ENCODE measurements at regions not wholly inside any gene's neighbourhood (a gene's known extent, or its start where the extent isn't known, plus 50 kb on each side); places are given as distances from the start of the nearest gene placed in this dataset.

- no peak overlapping the region for H3K4me3 ChIP-seq (ENCODE audit: low read depth, low read length)
- no peak for DNase-seq (ENCODE audit: low read depth)
- TF ChIP-seq, protein P1, sequence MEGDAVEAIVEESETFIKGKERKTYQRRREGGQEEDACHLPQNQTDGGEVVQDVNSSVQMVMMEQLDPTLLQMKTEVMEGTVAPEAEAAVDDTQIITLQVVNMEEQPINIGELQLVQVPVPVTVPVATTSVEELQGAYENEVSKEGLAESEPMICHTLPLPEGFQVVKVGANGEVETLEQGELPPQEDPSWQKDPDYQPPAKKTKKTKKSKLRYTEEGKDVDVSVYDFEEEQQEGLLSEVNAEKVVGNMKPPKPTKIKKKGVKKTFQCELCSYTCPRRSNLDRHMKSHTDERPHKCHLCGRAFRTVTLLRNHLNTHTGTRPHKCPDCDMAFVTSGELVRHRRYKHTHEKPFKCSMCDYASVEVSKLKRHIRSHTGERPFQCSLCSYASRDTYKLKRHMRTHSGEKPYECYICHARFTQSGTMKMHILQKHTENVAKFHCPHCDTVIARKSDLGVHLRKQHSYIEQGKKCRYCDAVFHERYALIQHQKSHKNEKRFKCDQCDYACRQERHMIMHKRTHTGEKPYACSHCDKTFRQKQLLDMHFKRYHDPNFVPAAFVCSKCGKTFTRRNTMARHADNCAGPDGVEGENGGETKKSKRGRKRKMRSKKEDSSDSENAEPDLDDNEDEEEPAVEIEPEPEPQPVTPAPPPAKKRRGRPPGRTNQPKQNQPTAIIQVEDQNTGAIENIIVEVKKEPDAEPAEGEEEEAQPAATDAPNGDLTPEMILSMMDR (IDR thresholded peaks at IDR 0.05; ENCODE audit: insufficient read depth, low read length): no peak
These were observed 133.7 kb downstream of the PTCHD4 start for GRCh38 chr6:47977314-47977713.

DNA sequence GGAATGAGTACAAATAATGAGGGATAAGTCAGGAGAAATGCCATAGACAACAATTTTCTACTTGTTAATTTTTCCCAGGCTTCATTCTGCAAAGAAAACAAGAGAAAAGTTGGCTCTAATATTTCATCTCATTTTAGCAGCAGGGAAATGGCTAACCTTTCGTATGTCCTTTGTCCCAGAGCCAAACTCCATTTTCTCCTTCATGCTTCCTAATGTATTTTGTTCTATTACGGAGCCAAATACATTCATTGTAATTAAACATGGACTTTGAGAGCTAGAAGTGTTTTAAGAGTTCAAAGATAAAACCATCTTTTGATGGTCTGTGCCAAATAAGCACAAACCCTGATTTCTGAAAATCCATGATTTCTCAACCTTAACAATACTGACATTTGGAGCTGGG lies 136.9 kb downstream of the PTCHD4 start:
- DNase-seq (ENCODE audit: low read depth): no peak
- TF ChIP-seq, protein P1 (IDR thresholded peaks at IDR 0.05; ENCODE audit: insufficient read depth, low read length): no peak
- H3K4me3 ChIP-seq (ENCODE audit: low read depth, low read length): no peak overlapping the region

DNA sequence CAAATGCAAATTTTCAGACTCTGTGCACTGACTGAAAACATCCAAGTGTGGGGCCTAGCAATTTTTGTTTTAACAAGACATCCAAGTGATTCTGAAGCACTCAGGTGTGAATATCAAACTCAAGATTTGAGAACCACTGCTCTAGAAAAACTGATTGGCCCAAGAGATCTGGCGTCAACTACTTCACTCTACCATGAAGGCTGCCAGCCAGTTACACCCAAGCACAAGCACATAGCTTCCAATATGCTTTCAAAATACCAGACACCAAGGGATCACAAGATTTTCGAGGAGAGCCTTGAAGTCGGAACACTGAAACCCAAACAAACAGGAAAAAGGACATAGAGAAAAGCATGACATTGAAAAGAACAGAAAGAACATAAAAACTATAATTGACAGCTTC lies 140.2 kb downstream of the PTCHD4 start:
- TF ChIP-seq, protein P1 (IDR thresholded peaks at IDR 0.05; ENCODE audit: insufficient read depth, low read length): no peak
- DNase-seq (ENCODE audit: low read depth): no peak
- no peak overlapping the region for H3K4me3 ChIP-seq (ENCODE audit: low read depth, low read length)

- TF ChIP-seq, protein P1 (IDR thresholded peaks at IDR 0.05; ENCODE audit: insufficient read depth, low read length): no peak
- peak; percentile 35 for DNase-seq (ENCODE audit: low read depth)
- H3K4me3 ChIP-seq (ENCODE audit: low read depth, low read length): no peak overlapping the region
These were observed 143.2 kb downstream of the PTCHD4 start for GRCh38 chr6:47967843-47968242.

DNA sequence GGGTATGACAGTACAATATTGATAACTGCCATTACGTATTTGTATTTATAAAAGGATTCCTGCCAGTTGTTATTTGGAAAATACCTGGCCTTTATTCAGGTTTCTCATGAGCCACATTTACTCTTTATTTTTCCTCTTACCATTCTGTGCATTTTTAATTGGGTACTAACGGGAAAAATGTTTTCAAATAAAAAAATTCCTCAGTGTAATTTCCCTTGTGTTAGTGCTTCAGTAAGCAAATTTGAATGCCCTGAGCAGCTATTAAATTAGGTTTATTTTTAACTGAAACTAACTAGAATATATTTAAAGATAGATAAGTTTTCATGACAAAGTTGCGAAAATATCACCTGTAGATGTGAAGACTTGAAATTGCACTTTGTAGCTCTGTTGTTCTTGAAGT lies 146.0 kb downstream of the PTCHD4 start:
- no peak for DNase-seq (ENCODE audit: low read depth)
- TF ChIP-seq, protein P1 (IDR thresholded peaks at IDR 0.05; ENCODE audit: insufficient read depth, low read length): no peak

GRCh38 chr6:47952640-47953039 lies 158.4 kb downstream of the PTCHD4 start:
- TF ChIP-seq, protein P1 (IDR thresholded peaks at IDR 0.05; ENCODE audit: insufficient read depth, low read length): no peak
- no peak overlapping the region for H3K4me3 ChIP-seq (ENCODE audit: low read depth, low read length)
- DNase-seq (ENCODE audit: low read depth): no peak

More for the DNA sequence above, 146.0 kb downstream of the PTCHD4 start:
- no peak overlapping the region for H3K4me3 ChIP-seq (ENCODE audit: low read depth, low read length)

GRCh38 chr6:47944846-47945245 lies 163.0 kb downstream of the OPN5 start:
- no peak for DNase-seq (ENCODE audit: low read depth)
- H3K4me3 ChIP-seq (ENCODE audit: low read depth, low read length): no peak overlapping the region
- TF ChIP-seq, protein P1 (IDR thresholded peaks at IDR 0.05; ENCODE audit: insufficient read depth, low read length): no peak
